WTC11 (cell line): ENCODE measurements at regions not wholly inside any gene's neighbourhood (a gene's known extent, or its start where the extent isn't known, plus 50 kb on each side); places are given as distances from the start of the nearest gene placed in this dataset.
A peak's percentile ranks its signal among the peaks of the same experiment; 100 is the strongest.

Experiments
- ATAC-seq: fragments of 200-7000 bp; cut with Tn5 transposase; 2 replicates; pipeline ENCODE4 v1.10.0; 2021; ENCODE audit warnings: mild to moderate bottlenecking, moderate library complexity
- CTCF ChIA-PET: fragments of 300-600 bp; sonication (Branson Sonifier 250); formaldehyde crosslinking; loops from one replicate; lab custom pipeline; 2021; ENCODE audit warnings: antibody characterized with exemption; lab: Charles Lee
- POLR2A ChIA-PET: fragments of 350-600 bp; sonication (Branson Sonifier 250); formaldehyde crosslinking; loops from one replicate; lab custom pipeline; 2021; ENCODE audit warnings: antibody characterized with exemption; lab: Charles Lee
- DNase-seq: peaks from one replicate; pipeline ENCODE4 v3.0.0; 2021; ENCODE audit warnings: low spot score
- H3K27ac Mint-ChIP-seq: 2 replicates; pipeline ENCODE4 v1.8.0; 2021; ENCODE audit warnings: mixed read lengths
- H3K27me3 Mint-ChIP-seq: 2 replicates; pipeline ENCODE4 v1.8.0; 2021; ENCODE audit warnings: low read depth, mild to moderate bottlenecking, moderate library complexity, mixed read lengths
- H3K36me3 Mint-ChIP-seq: 2 replicates; pipeline ENCODE4 v1.8.0; 2021; ENCODE audit warnings: mixed read lengths
- H3K4me1 Mint-ChIP-seq: 2 replicates; pipeline ENCODE4 v1.8.0; 2022; ENCODE audit warnings: mixed read lengths
- H3K4me3 Mint-ChIP-seq: 2 replicates; pipeline ENCODE4 v1.8.0; 2021; ENCODE audit warnings: mild to moderate bottlenecking, moderate library complexity, mixed read lengths
- H3K9me3 Mint-ChIP-seq: 2 replicates; pipeline ENCODE4 v1.8.0; 2021; ENCODE audit warnings: mixed read lengths
- AFF4 ChIP-seq: sonication (generic); formaldehyde crosslinking; IDR thresholded peaks from 2 replicates; pipeline ENCODE4 v1.8.1; 2023; ENCODE audit warnings: mild to moderate bottlenecking, missing genetic modification reagents, borderline replicate concordance
- ARID4B ChIP-seq: sonication (generic); formaldehyde crosslinking; IDR thresholded peaks from 2 replicates; pipeline ENCODE4 v1.8.0; 2023; ENCODE audit warnings: missing genetic modification reagents, mild to moderate bottlenecking, borderline replicate concordance
- ATF3 ChIP-seq: sonication (generic); formaldehyde crosslinking; conservative IDR thresholded peaks from 2 replicates; pipeline ENCODE4 v1.8.1; 2022; ENCODE audit warnings: mild to moderate bottlenecking, missing genetic modification reagents
- CBFB ChIP-seq: sonication (generic); formaldehyde crosslinking; IDR thresholded peaks from 2 replicates; pipeline ENCODE4 v1.8.1; 2022; ENCODE audit warnings: mild to moderate bottlenecking, low read depth, missing genetic modification reagents
- CREB1 ChIP-seq: sonication (generic); formaldehyde crosslinking; IDR thresholded peaks from 2 replicates; pipeline ENCODE4 v1.8.0; 2023; ENCODE audit warnings: mild to moderate bottlenecking, missing genetic modification reagents
- ESRRA ChIP-seq: sonication (generic); formaldehyde crosslinking; IDR thresholded peaks from 2 replicates; pipeline ENCODE4 v1.8.1; 2022; ENCODE audit warnings: mild to moderate bottlenecking, missing genetic modification reagents, borderline replicate concordance
- GABPB1 ChIP-seq: sonication (generic); formaldehyde crosslinking; IDR thresholded peaks from 2 replicates; pipeline ENCODE4 v1.8.1; 2023; ENCODE audit warnings: mild to moderate bottlenecking, missing genetic modification reagents
- GRHL2 ChIP-seq: fragments of 250-450 bp; sonication (Bioruptor Pico); IDR thresholded peaks from 2 replicates; pipeline ENCODE4 v1.8.0; 2022; ENCODE audit warnings: mild to moderate bottlenecking, moderate library complexity; ENCODE audit not compliant: insufficient replicate concordance, severe bottlenecking
- IRF2 ChIP-seq: sonication (generic); formaldehyde crosslinking; IDR thresholded peaks from 2 replicates; pipeline ENCODE4 v1.8.0; 2022; ENCODE audit warnings: low read depth, missing genetic modification reagents, borderline replicate concordance
- MLX ChIP-seq: sonication (generic); formaldehyde crosslinking; IDR thresholded peaks from 2 replicates; pipeline ENCODE4 v1.8.1; 2023; ENCODE audit warnings: mild to moderate bottlenecking, missing genetic modification reagents, moderate library complexity
- MYBL2 ChIP-seq: sonication (generic); formaldehyde crosslinking; IDR thresholded peaks from 2 replicates; pipeline ENCODE4 v1.8.1; 2023; ENCODE audit warnings: mild to moderate bottlenecking, moderate library complexity, missing genetic modification reagents
- RELA ChIP-seq: sonication (generic); formaldehyde crosslinking; IDR thresholded peaks from 2 replicates; pipeline ENCODE4 v1.8.1; 2022; ENCODE audit warnings: missing genetic modification reagents, mild to moderate bottlenecking, borderline replicate concordance
- SP1 ChIP-seq: sonication (generic); formaldehyde crosslinking; conservative IDR thresholded peaks from 2 replicates; pipeline ENCODE4 v1.8.1; 2022; ENCODE audit warnings: missing genetic modification reagents
- TP53 ChIP-seq: sonication (generic); formaldehyde crosslinking; IDR thresholded peaks from 2 replicates; pipeline ENCODE4 v1.8.1; 2023; ENCODE audit warnings: mild to moderate bottlenecking, missing genetic modification reagents
- ZBTB21 ChIP-seq: sonication (generic); formaldehyde crosslinking; IDR thresholded peaks from 2 replicates; pipeline ENCODE4 v1.8.1; 2023; ENCODE audit warnings: mild to moderate bottlenecking, missing genetic modification reagents, borderline replicate concordance
- ZMAT4 ChIP-seq: fragments of 250-450 bp; sonication (Bioruptor Pico); IDR thresholded peaks from 2 replicates; pipeline ENCODE4 v1.9.0; 2021; ENCODE audit warnings: mild to moderate bottlenecking
- ZNF138 ChIP-seq: sonication (generic); formaldehyde crosslinking; conservative IDR thresholded peaks from 2 replicates; pipeline ENCODE4 v1.8.1; 2022; ENCODE audit warnings: mild to moderate bottlenecking, moderate library complexity, missing genetic modification reagents
- ZNF232 ChIP-seq: sonication (generic); formaldehyde crosslinking; IDR thresholded peaks from 2 replicates; pipeline ENCODE4 v1.8.0; 2022; ENCODE audit warnings: mild to moderate bottlenecking, missing genetic modification reagents
- ZNF263 ChIP-seq: sonication (generic); formaldehyde crosslinking; IDR thresholded peaks from 2 replicates; pipeline ENCODE4 v1.8.1; 2022; ENCODE audit warnings: low read depth, mild to moderate bottlenecking, moderate library complexity, missing genetic modification reagents
- ZNF671 ChIP-seq: fragments of 250-450 bp; sonication (Bioruptor Pico); IDR thresholded peaks from 2 replicates; pipeline ENCODE4 v1.8.0; 2021; ENCODE audit warnings: mild to moderate bottlenecking

GRCh38 chr17:68762911-68763310 is 161.7 kb upstream of the FAM20A start (continued):
- no peak for TF ChIP-seq AFF4
- no peak for TF ChIP-seq ZNF232 (CRISPR knock-in tag)
- TF ChIP-seq ESRRA (CRISPR knock-in tag) = no peak
- TF ChIP-seq MLX (CRISPR knock-in tag) = no peak
- TF ChIP-seq IRF2 = no peak

GRCh38 chr17:68760141-68760475 is 158.9 kb upstream of the FAM20A start:
- Mint-ChIP-seq H3K36me3 (peaks cover 16% of the 10 kb centered on the region), H3K4me3 (no peak overlapping the region), H3K9me3 (peaks cover 22% of the 10 kb centered on the region), H3K4me1 (peaks cover 13% of the 10 kb centered on the region), H3K27ac (0 out of 2 replicates have a peak overlapping the region, but pooled peaks have one; percentile 82), H3K27me3 (peaks cover 2% of the 10 kb centered on the region; the same call in 1 of the 2 replicates)
- POLR2A ChIA-PET = no interaction called here
- no peak for ATAC-seq
- DNase-seq = no peak
- CTCF ChIA-PET = interaction anchor here (1.7 kb wide), 1 partner anchor 226 kb away, joined by 6 read pairs; no protein-coding TSS in a partner anchor
- peak; percentile 15; the same call in 1 of the 2 replicates for TF ChIP-seq GABPB1 (CRISPR knock-in tag)
- TF ChIP-seq CREB1 (CRISPR knock-in tag) = no peak
- no peak for TF ChIP-seq GRHL2 (CRISPR knock-in tag)
- no peak for TF ChIP-seq IRF2

GRCh38 chr17:68759343-68760140 is 158.4 kb upstream of the FAM20A start:
- Mint-ChIP-seq H3K27ac (peak overlapping the region; percentile 82), H3K36me3 (peaks cover 18% of the 10 kb centered on the region), H3K4me3 (peak overlapping the region; percentile 51), H3K4me1 (peaks cover 13% of the 10 kb centered on the region), H3K27me3 (peaks cover 2% of the 10 kb centered on the region; the same call in 1 of the 2 replicates), H3K9me3 (peaks cover 26% of the 10 kb centered on the region)
- ATAC-seq (peak; percentile 96), DNase-seq (peak; percentile 84)
- ChIA-PET POLR2A (no interaction called here), CTCF (interaction anchor here (0.6 to 0.8 kb wide), 3 partner anchors 146 to 257 kb away, joined by 4 to 17 read pairs (median 5); no protein-coding TSS in a partner anchor)
- TF ChIP-seq IRF2 (no peak), ZMAT4 (CRISPR knock-in tag) (no peak), ZNF138 (CRISPR knock-in tag) (no peak), GRHL2 (CRISPR knock-in tag) (no peak), ZNF671 (CRISPR knock-in tag) (no peak), SP1 (0 out of 2 replicates have a peak, but pooled peaks have one; percentile 34), CBFB (CRISPR knock-in tag) (no peak), ARID4B (no peak), ATF3 (CRISPR knock-in tag) (no peak), GABPB1 (CRISPR knock-in tag) (no peak; the same call in 1 of the 2 replicates), TP53 (CRISPR knock-in tag) (no peak), RELA (CRISPR knock-in tag) (no peak), ZNF263 (CRISPR knock-in tag) (no peak), ZBTB21 (CRISPR knock-in tag) (no peak), MLX (CRISPR knock-in tag) (no peak), MYBL2 (no peak)
